SK-N-SH (cell line): ENCODE measurements at regions not wholly inside any gene's neighbourhood (a gene's known extent, or its start where the extent isn't known, plus 50 kb on each side); places are given as distances from the start of the nearest gene placed in this dataset.

Experiments used
- CTCF ChIA-PET: fragments of 300-600, 350-600 bp; formaldehyde crosslinking; extraction: SDS; loops from one replicate; lab custom pipeline; 2021; lab: Yijun Ruan, JAX
- POLR2A ChIA-PET: fragments of 350-600 bp; sonication (Branson Sonifier 250); formaldehyde crosslinking; extraction: SDS; loops from one replicate; lab custom pipeline; 2020; ENCODE audit warnings: antibody characterized with exemption, inconsistent platforms; lab: Yijun Ruan, JAX
- DNase-seq: peaks from one replicate; pipeline ENCODE4 v3.0.0; 2012
- H2AFZ ChIP-seq: fragments of 200-600 bp; sonication (generic); 2 replicates; pipeline ENCODE4 v1.8.1; 2016; ENCODE audit warnings: antibody characterized with exemption, mild to moderate bottlenecking, low read depth
- H3F3A ChIP-seq: fragments of 200-600 bp; sonication (generic); replicated peaks from 2 replicates; pipeline ENCODE3; 2016; ENCODE audit warnings: antibody characterized with exemption, mild to moderate bottlenecking; ENCODE audit not compliant: insufficient read depth
- H3K27ac ChIP-seq, 2 experiments: fragments of 200-500 bp in 1 of 2; fragments of 200-600 bp in 1 of 2; sonication (Bioruptor generic) in 1 of 2; sonication (generic), shearing (Covaris generic) in 1 of 2; 2 replicates each; pipeline versions ENCODE4 v1.5.1 to v1.6.1; 2014 to 2016; ENCODE audit warnings: low read depth in 2 of 2, inconsistent platforms in 1 of 2, low read length in 1 of 2, mild to moderate bottlenecking in 1 of 2, mixed read lengths in 1 of 2
- H3K27me3 ChIP-seq: fragments of 200-600 bp; sonication (generic), shearing (Covaris generic); 2 replicates; pipeline ENCODE4 v1.6.1; 2016; ENCODE audit warnings: mixed run types; ENCODE audit not compliant: insufficient read depth
- H3K36me3 ChIP-seq, 2 experiments: fragments of 200-500 bp in 1 of 2; fragments of 200-600 bp in 1 of 2; sonication (Bioruptor generic) in 1 of 2; sonication (generic) in 1 of 2; replicated peaks in 1 of 2; 2 replicates each; pipeline versions ENCODE3 to v1.5.1; 2014 to 2016; ENCODE audit warnings: low read length in 1 of 2, mild to moderate bottlenecking in 1 of 2; ENCODE audit not compliant: insufficient read depth in 2 of 2, control insufficient read depth in 1 of 2
- H3K4me1 ChIP-seq, 2 experiments: fragments of 200-500 bp in 1 of 2; fragments of 200-600 bp in 1 of 2; sonication (Bioruptor generic) in 1 of 2; sonication (generic), shearing (Covaris generic) in 1 of 2; 2 replicates each; pipeline versions ENCODE4 v1.5.1 to v1.6.1; 2014 to 2016; ENCODE audit warnings: low read depth in 1 of 2, low read length in 1 of 2, mixed run types in 1 of 2; ENCODE audit not compliant: insufficient read depth in 2 of 2, control insufficient read depth in 1 of 2
- H3K4me2 ChIP-seq: fragments of 200-600 bp; sonication (generic), shearing (Covaris generic); 2 replicates; pipeline ENCODE4 v1.6.1; 2017; ENCODE audit warnings: mixed run types
- H3K4me3 ChIP-seq, 2 experiments: fragments of 200-500 bp in 1 of 2; fragments of 200-600 bp in 1 of 2; sonication (Bioruptor generic) in 1 of 2; sonication (generic), shearing (Covaris generic) in 1 of 2; 2 replicates each; pipeline versions ENCODE4 v1.5.1 to v1.8.1; 2014 to 2016; ENCODE audit warnings: low read depth in 2 of 2, inconsistent platforms in 1 of 2, low read length in 1 of 2, mild to moderate bottlenecking in 1 of 2, mixed read lengths in 1 of 2, moderate library complexity in 1 of 2
- H3K79me2 ChIP-seq: fragments of 200-600 bp; sonication (generic); 2 replicates; pipeline ENCODE4 v1.8.1; 2017; ENCODE audit warnings: mild to moderate bottlenecking; ENCODE audit not compliant: insufficient read depth
- H3K9ac ChIP-seq: fragments of 200-600 bp; sonication (generic); 2 replicates; pipeline ENCODE4 v1.6.1; 2017; ENCODE audit warnings: mixed run types
- H3K9me2 ChIP-seq: fragments of 200-600 bp; sonication (generic); 2 replicates; pipeline ENCODE4 v1.6.1; 2017; ENCODE audit warnings: mixed run types
- H3K9me3 ChIP-seq: fragments of 200-600 bp; sonication (generic); 2 replicates; pipeline ENCODE4 v1.6.1; 2017; ENCODE audit warnings: mixed run types, mild to moderate bottlenecking, moderate library complexity
- H4K20me1 ChIP-seq: fragments of 200-600 bp; sonication (generic); 2 replicates; pipeline ENCODE4 v1.6.1; 2017; ENCODE audit warnings: mild to moderate bottlenecking, mixed run types; ENCODE audit not compliant: insufficient read depth
- CHD2 ChIP-seq: fragments of 150-350 bp; IDR thresholded peaks from 2 replicates; pipeline ENCODE4 v1.6.1; 2018; ENCODE audit warnings: low read length; ENCODE audit not compliant: partially characterized antibody
- EP300 ChIP-seq, 2 experiments: IDR thresholded peaks; 2 replicates each; pipeline versions ENCODE4 v1.4.0 to v1.6.1; 2012; ENCODE audit warnings: borderline replicate concordance in 1 of 2, low read depth in 1 of 2, low read length in 1 of 2
- FOXJ3 ChIP-seq: sonication (generic); formaldehyde crosslinking; IDR thresholded peaks from 2 replicates; pipeline ENCODE4 v1.5.1; 2020; ENCODE audit warnings: mild to moderate bottlenecking, missing genetic modification reagents
- FOXM1 ChIP-seq: IDR thresholded peaks from 2 replicates; pipeline ENCODE4 v1.4.0; 2012; ENCODE audit warnings: low read depth, mild to moderate bottlenecking
- GABPA ChIP-seq: IDR thresholded peaks from 2 replicates; pipeline ENCODE4 v1.4.0; 2012; ENCODE audit warnings: low read depth, mild to moderate bottlenecking
- GATA2 ChIP-seq: sonication (generic); formaldehyde crosslinking; IDR thresholded peaks from 2 replicates; pipeline ENCODE4 v1.5.0; 2020; ENCODE audit warnings: mild to moderate bottlenecking, missing genetic modification reagents
- JUND ChIP-seq: IDR thresholded peaks from 2 replicates; pipeline ENCODE4 v1.4.0; 2012
- MEF2A ChIP-seq: IDR thresholded peaks from 2 replicates; pipeline ENCODE4 v1.4.0; 2012; ENCODE audit warnings: low read depth, borderline replicate concordance
- NFIC ChIP-seq: IDR thresholded peaks from 2 replicates; pipeline ENCODE4 v1.4.0; 2012; ENCODE audit warnings: borderline replicate concordance
- NRF1 ChIP-seq: IDR thresholded peaks from 2 replicates; pipeline ENCODE4 v1.6.1; 2012; ENCODE audit warnings: low read depth, mild to moderate bottlenecking, low read length
- POLR2AphosphoS5 ChIP-seq: IDR thresholded peaks from 2 replicates; pipeline ENCODE4 v1.6.1; 2012; ENCODE audit warnings: low read depth, low read length
- RAD21 ChIP-seq: IDR thresholded peaks from 2 replicates; pipeline ENCODE4 v1.6.1; 2012; ENCODE audit warnings: mild to moderate bottlenecking, low read length
- RCOR1 ChIP-seq: fragments of 150-350 bp; IDR thresholded peaks from 2 replicates; pipeline ENCODE4 v1.6.1; 2017; ENCODE audit warnings: antibody characterized with exemption, low read length
- SIN3A ChIP-seq: IDR thresholded peaks from 2 replicates; pipeline ENCODE4 v1.6.1; 2012; ENCODE audit warnings: low read depth, mild to moderate bottlenecking, low read length, moderate library complexity, borderline replicate concordance
- TAF1 ChIP-seq: IDR thresholded peaks from 2 replicates; pipeline ENCODE4 v1.6.1; 2012; ENCODE audit warnings: low read depth, mild to moderate bottlenecking, low read length, moderate library complexity, borderline replicate concordance
- TCF12 ChIP-seq: IDR thresholded peaks from 2 replicates; pipeline ENCODE4 v1.4.0; 2012
- TEAD4 ChIP-seq: IDR thresholded peaks from 2 replicates; pipeline ENCODE4 v1.4.0; 2012; ENCODE audit warnings: mild to moderate bottlenecking, borderline replicate concordance; ENCODE audit not compliant: insufficient read depth
- WGBS: methylation state at CpG from one replicate; pipeline ENCODE4 v1.1.6; 2017; ENCODE audit warnings: low lambda C conversion rate; 5-methylcytosine and 5-hydroxymethylcytosine counted together
- TF ChIP-seq, protein P1 (sequence below): IDR thresholded peaks from 2 replicates; pipeline ENCODE4; 2012
- TF ChIP-seq, protein P2 (sequence below): fragments of 150-350 bp; IDR thresholded peaks from 2 replicates; pipeline ENCODE4 v1.6.1; 2017; ENCODE audit warnings: antibody characterized with exemption, low read length, low read depth, borderline replicate concordance
- TF ChIP-seq, protein P3 (sequence below): IDR thresholded peaks from 2 replicates; pipeline ENCODE4 v1.4.0; 2012; ENCODE audit warnings: low read depth, borderline replicate concordance
- TF ChIP-seq, protein P4 (sequence below): fragments of 200-600 bp; sonication (generic); IDR thresholded peaks from 2 replicates; pipeline ENCODE4 v1.6.1; 2017; ENCODE audit warnings: antibody characterized with exemption, mild to moderate bottlenecking, moderate library complexity
- TF ChIP-seq, protein P5 (sequence below): IDR thresholded peaks from 2 replicates; pipeline ENCODE4 v1.4.0; 2012; ENCODE audit warnings: low read depth

DNA sequence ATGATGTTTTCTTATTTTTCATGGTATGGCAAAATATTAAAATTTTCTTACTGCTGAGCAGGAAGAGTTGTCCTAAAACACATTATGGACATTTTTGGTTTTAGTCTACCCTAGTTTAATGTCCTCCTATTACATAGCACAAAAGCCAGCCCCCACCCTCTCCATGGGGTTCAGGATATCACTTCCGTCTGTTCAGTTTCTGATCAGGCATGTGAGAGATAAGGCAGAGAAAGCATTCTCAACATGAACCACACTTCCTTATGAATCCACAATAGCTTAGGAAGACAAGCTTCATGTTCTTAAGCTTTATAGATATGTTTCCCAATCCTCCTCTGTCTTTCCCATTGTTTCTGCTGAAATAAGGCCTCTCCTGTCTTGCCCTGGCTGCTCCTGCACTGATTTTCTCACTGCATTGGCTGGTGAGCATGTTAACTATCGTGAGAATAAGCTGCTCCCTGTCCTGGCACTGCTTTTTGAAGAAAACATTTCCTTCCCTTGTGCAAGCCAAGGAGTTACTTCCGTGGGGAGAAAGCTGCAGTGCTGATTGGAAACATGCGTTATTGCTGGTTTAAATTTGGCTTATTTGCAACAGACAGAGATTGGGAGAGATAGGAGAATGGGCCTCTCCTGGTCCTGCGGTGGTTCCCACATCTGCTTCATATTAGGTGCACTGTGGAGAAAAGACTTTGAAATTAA lies 260.3 kb upstream of the RPS23 start:
- H3K36me3 ChIP-seq, result no peaks in the 10 kb centered on the region
- WGBS, result 25% methylated on average over 5 of the region's 5 CpGs
- peak overlapping the region; percentile 38; the same call in 1 of the 2 replicates for H2AFZ ChIP-seq
- H3K9me2 ChIP-seq, result no peaks in the 10 kb centered on the region
- H3K79me2 ChIP-seq, result no peaks in the 10 kb centered on the region
- peak overlapping the region; percentile 57; the same call in 1 of the 2 replicates for H3K4me2 ChIP-seq
- no peaks in the 10 kb centered on the region for H3K9me3 ChIP-seq
- peak; percentile 52 for DNase-seq
- H4K20me1 ChIP-seq, result no peaks in the 10 kb centered on the region
- H3K27me3 ChIP-seq, result no peaks in the 10 kb centered on the region
- ChIA-PET CTCF (interaction anchor here (1.1 to 1.3 kb wide), 2 partner anchors 69 to 189 kb away, joined by 3 to 4 read pairs; no protein-coding TSS in a partner anchor), POLR2A (interaction anchor here (1.2 kb wide), 1 partner anchor 14 kb away, joined by 4 read pairs; no protein-coding TSS in a partner anchor)
- H3F3A ChIP-seq, result no peaks in the 10 kb centered on the region
- no peak overlapping the region; a peak in 1 of 4 replicates for H3K4me3 ChIP-seq
- peaks cover 0 to 35% of the 10 kb centered on the region in 2 experiments; a peak in 2 of 4 replicates for H3K4me1 ChIP-seq
- TF ChIP-seq EP300 (IDR thresholded peaks at IDR 0.05; ENCODE audit: borderline replicate concordance in 1 of 2, low read depth in 1 of 2, low read length in 1 of 2), result peak; percentile 87 to 96; a peak in 3 of 4 replicates
- TF ChIP-seq FOXJ3, result peak; percentile 93
- TF ChIP-seq RAD21, result peak; percentile 35
- no peak for TF ChIP-seq GABPA
- peak; percentile 95 for TF ChIP-seq CHD2
- TF ChIP-seq, protein P1, sequence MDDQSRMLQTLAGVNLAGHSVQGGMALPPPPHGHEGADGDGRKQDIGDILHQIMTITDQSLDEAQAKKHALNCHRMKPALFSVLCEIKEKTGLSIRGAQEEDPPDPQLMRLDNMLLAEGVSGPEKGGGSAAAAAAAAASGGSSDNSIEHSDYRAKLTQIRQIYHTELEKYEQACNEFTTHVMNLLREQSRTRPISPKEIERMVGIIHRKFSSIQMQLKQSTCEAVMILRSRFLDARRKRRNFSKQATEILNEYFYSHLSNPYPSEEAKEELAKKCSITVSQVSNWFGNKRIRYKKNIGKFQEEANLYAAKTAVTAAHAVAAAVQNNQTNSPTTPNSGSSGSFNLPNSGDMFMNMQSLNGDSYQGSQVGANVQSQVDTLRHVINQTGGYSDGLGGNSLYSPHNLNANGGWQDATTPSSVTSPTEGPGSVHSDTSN, result peak; percentile 75
- peak; percentile 53; the same call in 1 of the 2 replicates for TF ChIP-seq SIN3A
- TF ChIP-seq TEAD4, result peak; percentile 57; the same call in 1 of the 2 replicates
- TF ChIP-seq, protein P2, sequence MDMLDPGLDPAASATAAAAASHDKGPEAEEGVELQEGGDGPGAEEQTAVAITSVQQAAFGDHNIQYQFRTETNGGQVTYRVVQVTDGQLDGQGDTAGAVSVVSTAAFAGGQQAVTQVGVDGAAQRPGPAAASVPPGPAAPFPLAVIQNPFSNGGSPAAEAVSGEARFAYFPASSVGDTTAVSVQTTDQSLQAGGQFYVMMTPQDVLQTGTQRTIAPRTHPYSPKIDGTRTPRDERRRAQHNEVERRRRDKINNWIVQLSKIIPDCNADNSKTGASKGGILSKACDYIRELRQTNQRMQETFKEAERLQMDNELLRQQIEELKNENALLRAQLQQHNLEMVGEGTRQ, result no peak
- TF ChIP-seq MEF2A, result no peak
- peak; percentile 98 for TF ChIP-seq GATA2 (CRISPR knock-in tag)
- TF ChIP-seq, protein P3, sequence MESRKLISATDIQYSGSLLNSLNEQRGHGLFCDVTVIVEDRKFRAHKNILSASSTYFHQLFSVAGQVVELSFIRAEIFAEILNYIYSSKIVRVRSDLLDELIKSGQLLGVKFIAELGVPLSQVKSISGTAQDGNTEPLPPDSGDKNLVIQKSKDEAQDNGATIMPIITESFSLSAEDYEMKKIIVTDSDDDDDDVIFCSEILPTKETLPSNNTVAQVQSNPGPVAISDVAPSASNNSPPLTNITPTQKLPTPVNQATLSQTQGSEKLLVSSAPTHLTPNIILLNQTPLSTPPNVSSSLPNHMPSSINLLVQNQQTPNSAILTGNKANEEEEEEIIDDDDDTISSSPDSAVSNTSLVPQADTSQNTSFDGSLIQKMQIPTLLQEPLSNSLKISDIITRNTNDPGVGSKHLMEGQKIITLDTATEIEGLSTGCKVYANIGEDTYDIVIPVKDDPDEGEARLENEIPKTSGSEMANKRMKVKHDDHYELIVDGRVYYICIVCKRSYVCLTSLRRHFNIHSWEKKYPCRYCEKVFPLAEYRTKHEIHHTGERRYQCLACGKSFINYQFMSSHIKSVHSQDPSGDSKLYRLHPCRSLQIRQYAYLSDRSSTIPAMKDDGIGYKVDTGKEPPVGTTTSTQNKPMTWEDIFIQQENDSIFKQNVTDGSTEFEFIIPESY, result peak; percentile 76; the same call in 1 of the 2 replicates
- TF ChIP-seq NFIC, result peak; percentile 80
- peak; percentile 93 for TF ChIP-seq POLR2AphosphoS5
- TF ChIP-seq TCF12, result peak; percentile 98
- TF ChIP-seq, protein P4, sequence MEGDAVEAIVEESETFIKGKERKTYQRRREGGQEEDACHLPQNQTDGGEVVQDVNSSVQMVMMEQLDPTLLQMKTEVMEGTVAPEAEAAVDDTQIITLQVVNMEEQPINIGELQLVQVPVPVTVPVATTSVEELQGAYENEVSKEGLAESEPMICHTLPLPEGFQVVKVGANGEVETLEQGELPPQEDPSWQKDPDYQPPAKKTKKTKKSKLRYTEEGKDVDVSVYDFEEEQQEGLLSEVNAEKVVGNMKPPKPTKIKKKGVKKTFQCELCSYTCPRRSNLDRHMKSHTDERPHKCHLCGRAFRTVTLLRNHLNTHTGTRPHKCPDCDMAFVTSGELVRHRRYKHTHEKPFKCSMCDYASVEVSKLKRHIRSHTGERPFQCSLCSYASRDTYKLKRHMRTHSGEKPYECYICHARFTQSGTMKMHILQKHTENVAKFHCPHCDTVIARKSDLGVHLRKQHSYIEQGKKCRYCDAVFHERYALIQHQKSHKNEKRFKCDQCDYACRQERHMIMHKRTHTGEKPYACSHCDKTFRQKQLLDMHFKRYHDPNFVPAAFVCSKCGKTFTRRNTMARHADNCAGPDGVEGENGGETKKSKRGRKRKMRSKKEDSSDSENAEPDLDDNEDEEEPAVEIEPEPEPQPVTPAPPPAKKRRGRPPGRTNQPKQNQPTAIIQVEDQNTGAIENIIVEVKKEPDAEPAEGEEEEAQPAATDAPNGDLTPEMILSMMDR, result no peak
- TF ChIP-seq FOXM1, result peak; percentile 67; the same call in 1 of the 2 replicates
- no peak for TF ChIP-seq TAF1
- TF ChIP-seq JUND, result peak; percentile 44; the same call in 1 of the 2 replicates
- TF ChIP-seq RCOR1, result peak; percentile 95
- TF ChIP-seq, protein P5, sequence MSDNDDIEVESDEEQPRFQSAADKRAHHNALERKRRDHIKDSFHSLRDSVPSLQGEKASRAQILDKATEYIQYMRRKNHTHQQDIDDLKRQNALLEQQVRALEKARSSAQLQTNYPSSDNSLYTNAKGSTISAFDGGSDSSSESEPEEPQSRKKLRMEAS, result peak; percentile 58; the same call in 1 of the 2 replicates
- TF ChIP-seq NRF1, result no peak
- H3K9ac ChIP-seq, result no peak overlapping the region
- peak overlapping the region; percentile 75 to 100; a peak in 3 of 4 replicates for H3K27ac ChIP-seq
